ENCODE measurements at regions not wholly inside any gene's neighbourhood (a gene's known extent, or its start where the extent isn't known, plus 50 kb on each side); places are given as distances from the start of the nearest gene placed in this dataset.

- TF ChIP-seq, protein P1, sequence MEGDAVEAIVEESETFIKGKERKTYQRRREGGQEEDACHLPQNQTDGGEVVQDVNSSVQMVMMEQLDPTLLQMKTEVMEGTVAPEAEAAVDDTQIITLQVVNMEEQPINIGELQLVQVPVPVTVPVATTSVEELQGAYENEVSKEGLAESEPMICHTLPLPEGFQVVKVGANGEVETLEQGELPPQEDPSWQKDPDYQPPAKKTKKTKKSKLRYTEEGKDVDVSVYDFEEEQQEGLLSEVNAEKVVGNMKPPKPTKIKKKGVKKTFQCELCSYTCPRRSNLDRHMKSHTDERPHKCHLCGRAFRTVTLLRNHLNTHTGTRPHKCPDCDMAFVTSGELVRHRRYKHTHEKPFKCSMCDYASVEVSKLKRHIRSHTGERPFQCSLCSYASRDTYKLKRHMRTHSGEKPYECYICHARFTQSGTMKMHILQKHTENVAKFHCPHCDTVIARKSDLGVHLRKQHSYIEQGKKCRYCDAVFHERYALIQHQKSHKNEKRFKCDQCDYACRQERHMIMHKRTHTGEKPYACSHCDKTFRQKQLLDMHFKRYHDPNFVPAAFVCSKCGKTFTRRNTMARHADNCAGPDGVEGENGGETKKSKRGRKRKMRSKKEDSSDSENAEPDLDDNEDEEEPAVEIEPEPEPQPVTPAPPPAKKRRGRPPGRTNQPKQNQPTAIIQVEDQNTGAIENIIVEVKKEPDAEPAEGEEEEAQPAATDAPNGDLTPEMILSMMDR (IDR thresholded peaks at IDR 0.05; ENCODE audit: low read depth, low read length), result no peak
- no peak for TF ChIP-seq POLR2A (IDR thresholded peaks at IDR 0.05; ENCODE audit: extremely low read depth, insufficient read length)
- TF ChIP-seq MYC (IDR thresholded peaks at IDR 0.05; ENCODE audit: low read depth, low read length), result no peak
- no peak for TF ChIP-seq MAX (IDR thresholded peaks at IDR 0.05; ENCODE audit: low read depth, low read length)
Measured at GRCh38 chr4:108483079-108483478, 137.3 kb upstream of the RPL34 start.

All from NB4 (cell line).